OCI-LY3 (cell line): ENCODE measurements at regions not wholly inside any gene's neighbourhood (a gene's known extent, or its start where the extent isn't known, plus 50 kb on each side); places are given as distances from the start of the nearest gene placed in this dataset.

Experiments
- H2AFZ ChIP-seq: fragments of 200-600, 300-600 bp; shearing (Covaris generic); 2 replicates; pipeline ENCODE4 v1.6.0; 2014; ENCODE audit warnings: antibody characterized with exemption, low read depth, low read length
- H3K27ac ChIP-seq: fragments of 200-600, 300-600 bp; sonication (generic); 2 replicates; pipeline ENCODE4 v1.5.1; 2014; ENCODE audit warnings: mild to moderate bottlenecking, low read length, moderate library complexity, mixed read lengths
- H3K27me3 ChIP-seq: fragments of 200-600, 300-600 bp; sonication (generic); 2 replicates; pipeline ENCODE4 v1.6.1; 2014; ENCODE audit warnings: low read depth, low read length, mixed read lengths
- H3K36me3 ChIP-seq: fragments of 200-600, 300-600 bp; sonication (generic); replicated peaks from 2 replicates; pipeline ENCODE3; 2014; ENCODE audit warnings: low read depth, low read length, mixed read lengths
- H3K4me1 ChIP-seq: fragments of 300-600, 200-600 bp; sonication (generic); 2 replicates; pipeline ENCODE4 v1.6.1; 2014; ENCODE audit warnings: low read length, mixed read lengths
- H3K4me2 ChIP-seq: fragments of 200-600, 300-600 bp; sonication (generic); 2 replicates; pipeline ENCODE4 v1.6.1; 2014; ENCODE audit warnings: low read length, mixed read lengths
- H3K4me3 ChIP-seq: fragments of 300-600, 200-600 bp; sonication (generic); 2 replicates; pipeline ENCODE4 v1.5.1; 2014; ENCODE audit warnings: antibody characterized with exemption, mild to moderate bottlenecking, low read length, moderate library complexity
- H3K79me2 ChIP-seq: fragments of 300-600, 200-600 bp; shearing (Covaris generic); 2 replicates; pipeline ENCODE4 v1.6.1; 2014; ENCODE audit warnings: mild to moderate bottlenecking, low read length, mixed read lengths
- H3K9ac ChIP-seq: fragments of 300-600, 200-600 bp; shearing (Covaris generic); 2 replicates; pipeline ENCODE4 v1.6.0; 2014; ENCODE audit warnings: mild to moderate bottlenecking, low read length, moderate library complexity
- H3K9me3 ChIP-seq: fragments of 200-600, 300-600 bp; shearing (Covaris generic); 2 replicates; pipeline ENCODE4 v1.6.1; 2014; ENCODE audit warnings: low read length, mixed read lengths; ENCODE audit not compliant: insufficient read depth
- H4K20me1 ChIP-seq: fragments of 200-600, 300-600 bp; sonication (generic); 2 replicates; pipeline ENCODE4 v1.6.1; 2016; ENCODE audit warnings: low read length, mixed read lengths; ENCODE audit not compliant: insufficient read depth
- EZH2phosphoT487 ChIP-seq: fragments of 200-600 bp; shearing (Covaris generic); IDR thresholded peaks from 2 replicates; pipeline ENCODE4 v1.6.1; 2018; ENCODE audit warnings: antibody characterized with exemption, mixed run types, low read depth
- TF ChIP-seq, protein P1 (sequence below): fragments of 200-600, 300-600 bp; sonication (generic); IDR thresholded peaks from 2 replicates; pipeline ENCODE4 v1.5.1; 2014; ENCODE audit warnings: antibody characterized with exemption, low read length, low read depth

DNA sequence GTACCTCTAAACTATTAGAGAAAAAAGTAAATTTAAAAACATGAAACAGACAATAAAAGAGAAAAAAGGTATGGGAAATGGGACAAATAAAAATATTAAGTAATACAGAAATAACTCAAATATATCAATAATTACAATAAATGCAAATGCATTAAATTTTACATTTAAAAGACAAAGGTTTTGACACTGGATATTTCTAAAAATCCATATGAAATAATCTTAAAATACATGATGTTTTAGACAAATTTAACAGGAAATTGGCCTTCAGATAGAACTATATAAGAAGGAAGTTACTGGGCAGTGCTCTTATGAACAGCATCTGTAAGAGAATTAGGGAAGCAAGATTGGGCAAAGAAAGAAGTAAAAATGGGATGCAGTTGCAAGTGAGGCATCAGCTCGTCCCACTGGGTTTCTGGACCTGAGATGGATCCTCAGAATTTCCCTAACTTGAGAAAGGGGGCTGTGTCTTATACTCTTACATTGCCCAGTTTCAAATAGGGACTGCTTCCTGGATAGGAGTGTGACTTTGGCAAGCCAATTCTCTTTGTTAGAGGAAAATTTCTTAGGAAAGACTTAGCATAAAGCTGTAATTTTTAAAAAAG, 376.7 kb downstream of the SMOC2 start:
- H3K79me2 ChIP-seq, result no peaks in the 10 kb centered on the region
- no peak overlapping the region for H3K4me3 ChIP-seq
- H3K4me1 ChIP-seq, result no peaks in the 10 kb centered on the region
- no peak overlapping the region for H3K27ac ChIP-seq
- TF ChIP-seq, protein P1, sequence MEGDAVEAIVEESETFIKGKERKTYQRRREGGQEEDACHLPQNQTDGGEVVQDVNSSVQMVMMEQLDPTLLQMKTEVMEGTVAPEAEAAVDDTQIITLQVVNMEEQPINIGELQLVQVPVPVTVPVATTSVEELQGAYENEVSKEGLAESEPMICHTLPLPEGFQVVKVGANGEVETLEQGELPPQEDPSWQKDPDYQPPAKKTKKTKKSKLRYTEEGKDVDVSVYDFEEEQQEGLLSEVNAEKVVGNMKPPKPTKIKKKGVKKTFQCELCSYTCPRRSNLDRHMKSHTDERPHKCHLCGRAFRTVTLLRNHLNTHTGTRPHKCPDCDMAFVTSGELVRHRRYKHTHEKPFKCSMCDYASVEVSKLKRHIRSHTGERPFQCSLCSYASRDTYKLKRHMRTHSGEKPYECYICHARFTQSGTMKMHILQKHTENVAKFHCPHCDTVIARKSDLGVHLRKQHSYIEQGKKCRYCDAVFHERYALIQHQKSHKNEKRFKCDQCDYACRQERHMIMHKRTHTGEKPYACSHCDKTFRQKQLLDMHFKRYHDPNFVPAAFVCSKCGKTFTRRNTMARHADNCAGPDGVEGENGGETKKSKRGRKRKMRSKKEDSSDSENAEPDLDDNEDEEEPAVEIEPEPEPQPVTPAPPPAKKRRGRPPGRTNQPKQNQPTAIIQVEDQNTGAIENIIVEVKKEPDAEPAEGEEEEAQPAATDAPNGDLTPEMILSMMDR, result no peak
- no peak for TF ChIP-seq EZH2phosphoT487
- H3K4me2 ChIP-seq, result no peak overlapping the region
- H3K36me3 ChIP-seq, result no peaks in the 10 kb centered on the region
- H2AFZ ChIP-seq, result no peak overlapping the region
- no peak overlapping the region for H3K9ac ChIP-seq
- H3K27me3 ChIP-seq, result no peaks in the 10 kb centered on the region
- no peaks in the 10 kb centered on the region for H4K20me1 ChIP-seq
- H3K9me3 ChIP-seq, result no peaks in the 10 kb centered on the region

DNA sequence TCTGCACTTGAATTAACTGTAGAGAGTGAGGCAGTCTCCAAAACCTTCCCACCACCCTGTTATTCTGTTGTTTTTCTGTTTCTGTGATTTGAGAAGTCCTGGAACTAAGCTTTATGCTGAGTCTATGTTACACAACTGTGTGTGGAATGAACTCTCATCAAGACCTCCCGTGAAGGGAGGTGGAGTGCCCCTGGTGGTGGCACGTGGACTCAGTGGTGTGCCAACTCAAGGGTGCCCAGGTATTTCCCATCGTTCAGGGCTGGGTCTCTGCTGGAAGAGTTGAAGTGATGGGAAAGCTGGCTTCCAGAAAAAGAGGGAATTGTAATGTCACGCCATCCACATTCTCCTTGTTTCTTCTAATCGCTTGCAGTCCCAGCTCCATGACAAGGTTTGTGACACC, 374.2 kb downstream of the SMOC2 start:
- Histone ChIP-seq H3K36me3 (no peaks in the 10 kb centered on the region), H3K4me3 (no peak overlapping the region), H3K4me2 (no peak overlapping the region), H3K79me2 (no peaks in the 10 kb centered on the region), H3K27me3 (no peaks in the 10 kb centered on the region), H3K4me1 (no peaks in the 10 kb centered on the region), H3K9ac (no peak overlapping the region), H4K20me1 (no peaks in the 10 kb centered on the region), H3K9me3 (no peaks in the 10 kb centered on the region), H2AFZ (no peak overlapping the region), H3K27ac (no peak overlapping the region)
- TF ChIP-seq, protein P1, result no peak; the same call in 1 of the 2 replicates
- TF ChIP-seq EZH2phosphoT487, result no peak

DNA sequence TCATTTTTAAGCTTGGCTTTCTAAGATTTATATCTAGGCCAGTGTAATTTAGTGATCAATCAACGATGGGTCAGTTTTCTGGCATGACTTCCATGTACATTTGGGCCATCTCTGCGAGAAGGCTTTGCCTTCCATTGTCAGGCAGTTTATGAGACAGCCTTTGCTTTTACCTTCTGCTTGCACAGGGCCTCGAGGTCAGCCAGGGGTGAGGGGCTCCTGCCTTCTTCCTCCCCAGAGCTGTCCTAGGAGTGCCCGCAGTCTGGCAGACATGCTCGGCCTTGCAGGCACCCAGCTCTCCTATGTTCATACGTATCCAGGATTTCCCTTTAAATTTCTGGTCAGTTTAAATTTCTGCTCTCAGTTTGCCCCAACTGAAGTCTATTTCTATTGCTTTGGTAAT, 367.2 kb downstream of the SMOC2 start:
- H3K27ac ChIP-seq, result no peak overlapping the region
- no peaks in the 10 kb centered on the region for H3K27me3 ChIP-seq
- H2AFZ ChIP-seq, result no peak overlapping the region
- H3K36me3 ChIP-seq, result no peaks in the 10 kb centered on the region
- no peaks in the 10 kb centered on the region for H3K79me2 ChIP-seq
- H3K9ac ChIP-seq, result no peak overlapping the region
- no peak for TF ChIP-seq EZH2phosphoT487
- TF ChIP-seq, protein P1, result no peak
- no peaks in the 10 kb centered on the region for H3K9me3 ChIP-seq
- H3K4me2 ChIP-seq, result no peak overlapping the region
- H3K4me3 ChIP-seq, result no peak overlapping the region
- no peaks in the 10 kb centered on the region for H3K4me1 ChIP-seq
- H4K20me1 ChIP-seq, result no peaks in the 10 kb centered on the region

DNA sequence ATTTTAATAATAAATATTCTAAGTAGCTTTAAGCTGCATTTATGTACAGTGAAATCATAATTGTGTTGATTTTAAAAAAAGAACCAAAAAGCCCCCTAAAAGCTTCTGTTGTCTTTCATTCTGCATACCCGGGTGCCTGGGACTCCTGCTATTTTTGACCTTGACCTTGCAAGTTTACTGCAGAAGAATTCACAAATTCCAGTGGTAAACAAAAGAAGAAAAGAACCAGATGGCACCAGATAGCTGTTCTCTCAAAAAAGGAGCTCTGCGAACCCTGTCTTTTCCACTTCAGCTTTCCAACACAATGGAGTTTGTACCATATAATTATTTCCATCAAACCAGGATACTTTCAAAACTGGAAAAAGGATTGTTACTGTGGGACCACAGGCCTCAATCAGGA, 363.3 kb downstream of the SMOC2 start:
- no peaks in the 10 kb centered on the region for H3K27me3 ChIP-seq
- TF ChIP-seq, protein P1, result no peak
- no peak for TF ChIP-seq EZH2phosphoT487
- no peaks in the 10 kb centered on the region for H4K20me1 ChIP-seq
- H3K4me1 ChIP-seq, result no peaks in the 10 kb centered on the region
- H3K9me3 ChIP-seq, result no peaks in the 10 kb centered on the region
- H3K36me3 ChIP-seq, result no peaks in the 10 kb centered on the region
- no peak overlapping the region for H2AFZ ChIP-seq
- no peak overlapping the region for H3K4me2 ChIP-seq
- no peak overlapping the region for H3K27ac ChIP-seq
- no peaks in the 10 kb centered on the region for H3K79me2 ChIP-seq
- H3K9ac ChIP-seq, result no peak overlapping the region
- no peak overlapping the region for H3K4me3 ChIP-seq
